ENCODE measurements at regions not wholly inside any gene's neighbourhood (a gene's known extent, or its start where the extent isn't known, plus 50 kb on each side); places are given as distances from the start of the nearest gene placed in this dataset.
"Not testable (repeated sequence)": the region's sequence is repeated elsewhere in the genome, so short reads cannot be mapped to it uniquely, and the experiment has no call there.

- Histone ChIP-seq H3K27ac (ENCODE audit: low read depth in 1 of 2, low read length in 2 of 2) (no peak overlapping the region), H3K4me3 (ENCODE audit: low read length) (no peak overlapping the region), H3K4me1 (ENCODE audit: insufficient read depth, low read length) (no peaks in the 10 kb centered on the region), H3K36me3 (ENCODE audit: insufficient read depth, low read length) (no peaks in the 10 kb centered on the region), H3K9me3 (ENCODE audit: control insufficient read depth in 1 of 2, insufficient read depth in 1 of 2, low read length in 2 of 2) (peaks cover 0 to 1% of the 10 kb centered on the region in 2 experiments), H3K27me3 (ENCODE audit: control insufficient read depth in 1 of 2, insufficient read depth in 2 of 2, low read length in 2 of 2) (no peaks in the 10 kb centered on the region)
- H3K4me1 Mint-ChIP-seq (ENCODE audit: low read depth): no peaks in the 10 kb centered on the region
- intact Hi-C loops (cut with DNase I, micrococcal nuclease): no loop called here
- TF ChIP-seq CTCF (IDR thresholded peaks at IDR 0.05): no peak
- H3K9me3 Mint-ChIP-seq: no peaks in the 10 kb centered on the region
- no peak overlapping the region for H3K27ac Mint-ChIP-seq
- ChIA-PET POLR2A (no interaction called here), CTCF (no interaction called here)
- DNase-seq (no peak), ATAC-seq (ENCODE audit: poor library complexity) (no peak)
- H3K36me3 Mint-ChIP-seq (ENCODE audit: low read depth): no peaks in the 10 kb centered on the region
- no peak overlapping the region for H3K4me3 Mint-ChIP-seq
- no peaks in the 10 kb centered on the region for H3K27me3 Mint-ChIP-seq
These were observed 258.7 kb downstream of the THBS2 start for GRCh38 chr6:168994956-168995355.

- no peaks in the 10 kb centered on the region for H3K27me3 ChIP-seq (ENCODE audit: control insufficient read depth in 1 of 2, insufficient read depth in 2 of 2, low read length in 2 of 2)
- H3K27ac Mint-ChIP-seq: no peak overlapping the region
- H3K27me3 Mint-ChIP-seq: no peaks in the 10 kb centered on the region
- no peak overlapping the region for H3K4me3 Mint-ChIP-seq
- DNase-seq (no peak), ATAC-seq (ENCODE audit: poor library complexity) (no peak)
- intact Hi-C loops (cut with DNase I, micrococcal nuclease): no loop called here
- no peaks in the 10 kb centered on the region for H3K36me3 ChIP-seq (ENCODE audit: insufficient read depth, low read length)
- no peak overlapping the region for H3K27ac ChIP-seq (ENCODE audit: low read depth in 1 of 2, low read length in 2 of 2)
- no peaks in the 10 kb centered on the region for H3K36me3 Mint-ChIP-seq (ENCODE audit: low read depth)
- H3K9me3 ChIP-seq (ENCODE audit: control insufficient read depth in 1 of 2, insufficient read depth in 1 of 2, low read length in 2 of 2): no peaks in the 10 kb centered on the region
- ChIA-PET POLR2A (no interaction called here), CTCF (no interaction called here)
- H3K4me1 ChIP-seq (ENCODE audit: insufficient read depth, low read length): no peaks in the 10 kb centered on the region
- no peaks in the 10 kb centered on the region for H3K9me3 Mint-ChIP-seq
- no peak overlapping the region for H3K4me3 ChIP-seq (ENCODE audit: low read length)
- no peaks in the 10 kb centered on the region for H3K4me1 Mint-ChIP-seq (ENCODE audit: low read depth)
- TF ChIP-seq CTCF (IDR thresholded peaks at IDR 0.05): no peak
These were observed 261.1 kb downstream of the THBS2 start for GRCh38 chr6:168992446-168993144.

- H3K36me3 ChIP-seq (ENCODE audit: insufficient read depth, low read length); H3K4me1 ChIP-seq (ENCODE audit: insufficient read depth, low read length); H3K9me3 Mint-ChIP-seq; H3K27ac Mint-ChIP-seq; CTCF ChIA-PET; DNase-seq; intact Hi-C loops (cut with DNase I, micrococcal nuclease); H3K4me1 Mint-ChIP-seq (ENCODE audit: low read depth); H3K27me3 ChIP-seq (ENCODE audit: control insufficient read depth in 1 of 2, insufficient read depth in 2 of 2, low read length in 2 of 2); H3K9me3 ChIP-seq (ENCODE audit: control insufficient read depth in 1 of 2, insufficient read depth in 1 of 2, low read length in 2 of 2); POLR2A ChIA-PET; H3K4me3 ChIP-seq (ENCODE audit: low read length); H3K36me3 Mint-ChIP-seq (ENCODE audit: low read depth); H3K27me3 Mint-ChIP-seq; ATAC-seq (ENCODE audit: poor library complexity); H3K27ac ChIP-seq (ENCODE audit: low read depth in 1 of 2, low read length in 2 of 2); H3K4me3 Mint-ChIP-seq: not testable (repeated sequence)
These were observed 262.0 kb downstream of the THBS2 start for GRCh38 chr6:168991695-168992094.
